Gastroesophageal sphincter (tissue), 4 donors: ENCODE measurements at regions not wholly inside any gene's neighbourhood (a gene's known extent, or its start where the extent isn't known, plus 50 kb on each side); places are given as distances from the start of the nearest gene placed in this dataset.

Experiments
- ATAC-seq: fragments of 150-250 bp; one replicate; pipeline ENCODE4 v1.9.1; 2016; ENCODE audit warnings: mild to moderate bottlenecking, moderate library complexity
- H3K27ac ChIP-seq, 4 donors: fragments of 200-600 bp; sonication (generic) in 3 of 4; 1 replicate in 3 of 4; 2 replicates in 1 of 4; pipeline ENCODE4 v1.5.1; 2016 to 2019
- H3K27me3 ChIP-seq: fragments of 200-600 bp; sonication (generic); one replicate; pipeline ENCODE4 v1.5.1; 2019
- H3K36me3 ChIP-seq, 2 donors: fragments of 200-600 bp; sonication (generic); one replicate each; pipeline ENCODE4 v1.5.1; 2019; ENCODE audit warnings: control low read depth in 1 of 2
- H3K4me1 ChIP-seq, 3 donors: fragments of 200-600 bp; sonication (generic); 1 replicate in 2 of 3; 2 replicates in 1 of 3; pipeline ENCODE4 v1.5.1; 2016 to 2019; ENCODE audit warnings: control low read depth in 2 of 3
- H3K4me3 ChIP-seq, 2 donors: fragments of 200-600 bp; sonication (generic); one replicate each; pipeline ENCODE4 v1.5.1; 2019; ENCODE audit warnings: mild to moderate bottlenecking in 1 of 2, moderate library complexity in 1 of 2
- H3K9me3 ChIP-seq, 3 donors: fragments of 200-600 bp; sonication (generic); one replicate each; pipeline ENCODE4 v1.5.1; 2017 to 2019; ENCODE audit warnings: control low read depth in 2 of 3
- EP300 ChIP-seq: sonication (generic); formaldehyde crosslinking; IDR thresholded peaks from one replicate; pipeline ENCODE4 v1.6.1; 2017; ENCODE audit warnings: antibody characterized with exemption, mild to moderate bottlenecking
- POLR2A ChIP-seq, 2 donors: fragments of 450-650 bp; IDR thresholded peaks; one replicate each; pipeline ENCODE4 v1.6.1; 2017; ENCODE audit warnings: antibody characterized with exemption in 2 of 2, mild to moderate bottlenecking in 2 of 2, moderate library complexity in 1 of 2
- POLR2AphosphoS5 ChIP-seq: sonication (generic); formaldehyde crosslinking; IDR thresholded peaks from one replicate; pipeline ENCODE4 v1.6.1; 2017; ENCODE audit warnings: antibody characterized with exemption
- WGBS, 2 donors: methylation state at CpG; one replicate each; pipeline ENCODE4 v1.1.5; 2018; ENCODE audit warnings: low coverage in 1 of 2; 5-methylcytosine and 5-hydroxymethylcytosine counted together
- TF ChIP-seq, protein P1 (sequence below), 4 experiments: fragments of 200-600 bp in 2 of 4; fragments of 450-650 bp in 2 of 4; sonication (generic) in 1 of 4; IDR thresholded peaks; one replicate each; pipeline ENCODE4 v1.5.1; 2017 to 2019; ENCODE audit warnings: antibody characterized with exemption in 4 of 4, mild to moderate bottlenecking in 2 of 4, moderate library complexity in 2 of 4

DNA sequence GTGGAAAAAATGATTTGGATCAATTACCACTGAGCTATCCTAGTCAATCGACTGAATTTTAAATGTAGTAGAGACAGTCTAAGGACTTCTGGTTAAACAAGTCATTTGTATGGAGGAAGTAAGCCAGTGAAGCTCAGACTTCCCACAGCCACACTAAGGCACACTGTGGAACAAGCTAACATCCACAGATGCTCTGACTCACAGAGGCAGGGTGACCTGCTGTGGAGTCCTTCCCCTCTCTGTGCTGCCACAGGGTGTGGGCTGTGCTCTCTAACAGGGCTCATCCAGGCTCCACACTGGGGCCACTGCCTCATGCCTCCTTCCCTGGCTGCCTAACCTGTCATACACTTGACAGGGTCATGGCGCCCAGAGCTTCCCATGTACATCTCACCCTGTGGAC lies 351.0 kb downstream of the GALR1 start:
- no peaks in the 10 kb centered on the region for H3K9me3 ChIP-seq
- H3K36me3 ChIP-seq: no peaks in the 10 kb centered on the region
- no peak overlapping the region for H3K4me3 ChIP-seq
- peaks cover 0 to 6% (median 0%) of the 10 kb centered on the region in 3 donors for H3K4me1 ChIP-seq
- WGBS, 2 donors: 77 to 100% methylated on average over 2 of the region's 2 CpGs
- ATAC-seq: no peak
- TF ChIP-seq EP300 (no peak), POLR2A (IDR thresholded peaks at IDR 0.05) (no peak), POLR2AphosphoS5 (no peak)
- TF ChIP-seq, protein P1, sequence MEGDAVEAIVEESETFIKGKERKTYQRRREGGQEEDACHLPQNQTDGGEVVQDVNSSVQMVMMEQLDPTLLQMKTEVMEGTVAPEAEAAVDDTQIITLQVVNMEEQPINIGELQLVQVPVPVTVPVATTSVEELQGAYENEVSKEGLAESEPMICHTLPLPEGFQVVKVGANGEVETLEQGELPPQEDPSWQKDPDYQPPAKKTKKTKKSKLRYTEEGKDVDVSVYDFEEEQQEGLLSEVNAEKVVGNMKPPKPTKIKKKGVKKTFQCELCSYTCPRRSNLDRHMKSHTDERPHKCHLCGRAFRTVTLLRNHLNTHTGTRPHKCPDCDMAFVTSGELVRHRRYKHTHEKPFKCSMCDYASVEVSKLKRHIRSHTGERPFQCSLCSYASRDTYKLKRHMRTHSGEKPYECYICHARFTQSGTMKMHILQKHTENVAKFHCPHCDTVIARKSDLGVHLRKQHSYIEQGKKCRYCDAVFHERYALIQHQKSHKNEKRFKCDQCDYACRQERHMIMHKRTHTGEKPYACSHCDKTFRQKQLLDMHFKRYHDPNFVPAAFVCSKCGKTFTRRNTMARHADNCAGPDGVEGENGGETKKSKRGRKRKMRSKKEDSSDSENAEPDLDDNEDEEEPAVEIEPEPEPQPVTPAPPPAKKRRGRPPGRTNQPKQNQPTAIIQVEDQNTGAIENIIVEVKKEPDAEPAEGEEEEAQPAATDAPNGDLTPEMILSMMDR (IDR thresholded peaks at IDR 0.05): no peak
- H3K27me3 ChIP-seq: no peaks in the 10 kb centered on the region
- H3K27ac ChIP-seq: no peak overlapping the region

DNA sequence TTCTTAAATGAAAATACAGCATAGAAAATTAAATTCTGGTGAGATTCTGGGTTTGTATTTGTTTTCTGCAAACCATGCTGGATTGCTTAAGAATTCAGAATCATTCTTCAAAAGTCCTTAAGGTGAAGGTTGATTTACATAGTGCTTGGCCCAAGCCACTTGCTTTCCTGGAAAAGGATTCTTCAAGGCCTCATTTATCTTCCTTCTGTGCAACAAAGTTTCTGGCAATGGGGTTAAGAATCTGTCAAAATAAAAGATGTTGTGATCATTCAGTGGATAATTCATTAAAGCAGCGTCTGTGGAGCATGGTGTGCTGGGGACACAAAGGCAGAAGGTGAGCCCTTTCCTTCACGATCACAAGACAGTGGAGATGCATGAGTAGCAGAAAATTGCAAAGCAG lies 351.9 kb downstream of the GALR1 start:
- Histone ChIP-seq H3K4me1 (peaks cover 0 to 6% (median 0%) of the 10 kb centered on the region in 3 donors), H3K27ac (no peak overlapping the region), H3K36me3 (no peaks in the 10 kb centered on the region), H3K4me3 (no peak overlapping the region), H3K27me3 (no peaks in the 10 kb centered on the region), H3K9me3 (no peaks in the 10 kb centered on the region)
- TF ChIP-seq POLR2A (IDR thresholded peaks at IDR 0.05) (no peak), POLR2AphosphoS5 (peak; percentile 61)
- WGBS, 2 donors: 31 to 40% methylated on average over 1 to 2 of the region's 2 CpGs
- no peak for ATAC-seq

DNA sequence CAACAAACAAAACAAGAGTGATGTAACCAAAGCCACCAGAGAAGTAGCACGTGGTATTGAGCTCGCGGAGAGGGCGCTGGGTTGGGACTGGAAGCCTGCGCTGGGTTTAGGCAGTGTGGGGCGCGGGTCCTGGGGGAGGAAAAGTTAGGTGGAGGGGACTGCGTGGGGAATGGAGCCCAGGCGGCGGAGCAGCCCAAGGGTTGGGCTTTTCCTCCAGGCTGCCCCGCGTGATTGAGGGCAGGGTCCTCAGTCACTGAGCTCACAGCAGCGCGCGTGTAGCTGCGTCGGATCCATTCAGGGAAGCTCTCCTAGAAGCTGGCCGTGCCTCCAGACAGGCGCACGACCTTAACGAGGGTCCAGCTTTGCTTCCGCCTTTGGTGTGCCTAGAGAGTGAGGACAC lies 357.4 kb downstream of the GALR1 start:
- Histone ChIP-seq H3K4me3 (no peak overlapping the region), H3K9me3 (no peaks in the 10 kb centered on the region), H3K27me3 (no peaks in the 10 kb centered on the region), H3K27ac (no peak overlapping the region), H3K4me1 (no peaks in the 10 kb centered on the region), H3K36me3 (no peaks in the 10 kb centered on the region)
- TF ChIP-seq POLR2A (IDR thresholded peaks at IDR 0.05): no peak
- TF ChIP-seq EP300: no peak
- no peak for TF ChIP-seq POLR2AphosphoS5
- TF ChIP-seq, protein P1 (IDR thresholded peaks at IDR 0.05): no peak
- WGBS, 2 donors: 93% methylated on average over 13 of the region's 22 CpGs; no CpG with 5 or more reads in 1 of the 2 donors
- ATAC-seq: no peak

DNA sequence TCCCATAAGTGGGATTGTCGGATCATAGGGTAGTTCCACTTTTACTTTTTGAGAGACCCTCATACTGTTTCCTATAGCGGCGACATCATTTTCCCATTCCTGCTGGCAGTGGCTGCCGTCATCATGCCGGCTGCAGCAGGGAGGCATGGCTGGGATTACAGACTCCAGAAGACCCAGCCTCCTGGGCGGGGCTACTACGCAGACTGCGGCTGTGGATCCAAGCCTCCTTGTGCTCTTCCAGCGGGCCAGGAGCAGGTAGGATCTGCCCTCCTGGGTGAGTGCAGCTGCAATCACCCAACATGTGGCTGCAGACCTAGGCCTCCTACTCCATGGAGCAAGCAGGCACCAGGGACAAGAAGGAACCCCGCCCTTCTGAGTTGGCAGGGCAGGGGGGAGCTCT lies 359.2 kb downstream of the GALR1 start:
- no peaks in the 10 kb centered on the region for H3K4me1 ChIP-seq
- no peaks in the 10 kb centered on the region for H3K27me3 ChIP-seq
- no peak for ATAC-seq
- H3K9me3 ChIP-seq: no peaks in the 10 kb centered on the region
- H3K27ac ChIP-seq: no peak overlapping the region
- H3K4me3 ChIP-seq: no peak overlapping the region
- WGBS, 2 donors: 100% methylated on average over 1 of the region's 10 CpGs; no CpG with 5 or more reads in 1 of the 2 donors
- H3K36me3 ChIP-seq: no peaks in the 10 kb centered on the region
- TF ChIP-seq POLR2A (IDR thresholded peaks at IDR 0.05): no peak
- TF ChIP-seq, protein P1 (IDR thresholded peaks at IDR 0.05): no peak
- TF ChIP-seq POLR2AphosphoS5: no peak
- no peak for TF ChIP-seq EP300

DNA sequence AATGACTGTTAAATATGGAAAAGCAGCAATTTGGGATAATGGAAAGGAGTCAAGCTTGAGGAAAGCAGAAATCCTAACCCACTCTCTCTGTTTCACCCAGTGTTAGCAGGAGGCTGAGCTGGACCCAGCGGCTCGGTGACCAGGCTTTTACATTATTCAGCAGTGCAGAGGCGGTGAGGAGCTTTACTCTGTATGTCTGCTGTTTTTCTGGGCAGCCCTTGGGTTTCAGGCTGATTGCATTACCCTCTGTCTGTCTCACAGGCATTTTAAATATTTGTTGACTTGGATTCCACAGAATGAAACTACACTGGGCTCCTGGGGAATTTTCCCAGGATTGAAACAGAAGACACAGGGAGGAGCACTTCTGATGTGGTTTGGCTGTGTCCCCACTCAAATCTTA lies 368.0 kb downstream of the GALR1 start:
- Histone ChIP-seq H3K9me3 (no peaks in the 10 kb centered on the region), H3K36me3 (no peaks in the 10 kb centered on the region), H3K4me1 (no peaks in the 10 kb centered on the region), H3K27ac (no peak overlapping the region), H3K4me3 (no peak overlapping the region), H3K27me3 (no peaks in the 10 kb centered on the region)
- WGBS, 2 donors: 57 to 80% methylated on average over 1 to 3 of the region's 3 CpGs
- TF ChIP-seq POLR2A (IDR thresholded peaks at IDR 0.05) (no peak), EP300 (no peak), POLR2AphosphoS5 (no peak)
- TF ChIP-seq, protein P1 (IDR thresholded peaks at IDR 0.05): no peak
- ATAC-seq: no peak

DNA sequence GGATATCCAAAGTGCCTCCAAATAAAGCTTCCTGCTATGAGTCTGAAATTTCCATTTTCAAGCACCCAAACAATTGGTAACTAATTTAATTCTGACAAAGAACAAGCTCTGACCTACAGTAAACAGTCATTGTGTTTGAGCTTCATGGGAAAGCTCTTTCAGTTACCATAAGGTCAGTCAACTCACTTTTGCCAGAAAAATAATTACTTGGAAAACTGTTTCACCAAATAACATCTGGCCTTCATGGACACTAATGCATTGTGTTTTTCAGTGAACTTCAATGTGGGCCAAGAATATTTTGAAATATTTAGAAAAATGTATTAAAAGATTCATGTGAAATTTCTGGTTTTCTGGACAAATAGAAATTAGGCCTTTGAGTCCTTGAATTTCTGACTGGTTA lies 369.9 kb downstream of the GALR1 start:
- no peak for ATAC-seq
- TF ChIP-seq POLR2A (IDR thresholded peaks at IDR 0.05): no peak
- TF ChIP-seq, protein P1 (IDR thresholded peaks at IDR 0.05): no peak
- no peak for TF ChIP-seq POLR2AphosphoS5
- TF ChIP-seq EP300: no peak
- H3K9me3 ChIP-seq: no peaks in the 10 kb centered on the region
- no peak overlapping the region for H3K4me3 ChIP-seq
- H3K4me1 ChIP-seq: no peaks in the 10 kb centered on the region
- no peak overlapping the region for H3K27ac ChIP-seq
- H3K36me3 ChIP-seq: no peaks in the 10 kb centered on the region
- H3K27me3 ChIP-seq: no peaks in the 10 kb centered on the region
